HepG2 (cell line): ENCODE measurements at regions not wholly inside any gene's neighbourhood (a gene's known extent, or its start where the extent isn't known, plus 50 kb on each side); places are given as distances from the start of the nearest gene placed in this dataset.

ENCODE experiments used
- BRCA1 ChIP-seq: sonication (generic); formaldehyde crosslinking; IDR thresholded peaks from 2 replicates; pipeline ENCODE4 v1.4.0; 2020; ENCODE audit warnings: missing genetic modification reagents
- CBX1 ChIP-seq: IDR thresholded peaks from one replicate; pipeline ENCODE4 v1.6.1; 2016; ENCODE audit warnings: antibody characterized with exemption, low read depth
- CEBPG ChIP-seq: IDR thresholded peaks from 2 replicates; pipeline ENCODE4 v1.6.1; 2016
- CHD2 ChIP-seq: IDR thresholded peaks from 2 replicates; pipeline ENCODE4 v1.6.1; 2011; ENCODE audit warnings: low read depth, low read length, improper control_type of control experiment
- E2F5 ChIP-seq: sonication (generic); formaldehyde crosslinking; conservative IDR thresholded peaks from 2 replicates; pipeline ENCODE4 v1.4.0; 2020; ENCODE audit warnings: missing genetic modification reagents
- GABPB1 ChIP-seq: IDR thresholded peaks from 2 replicates; pipeline ENCODE4 v1.6.1; 2016; ENCODE audit warnings: mild to moderate bottlenecking, missing genetic modification reagents, moderate library complexity, missing compliant biosample characterization
- MXD3 ChIP-seq: IDR thresholded peaks from 2 replicates; pipeline ENCODE4 v1.6.1; 2016; ENCODE audit warnings: mild to moderate bottlenecking, missing biosample characterization, missing genetic modification reagents
- PBX3 ChIP-seq: sonication (generic); formaldehyde crosslinking; IDR thresholded peaks from 2 replicates; pipeline ENCODE4 v1.8.1; 2023; ENCODE audit warnings: missing genetic modification reagents, inconsistent platforms, borderline replicate concordance
- PHF5A ChIP-seq: IDR thresholded peaks from one replicate; pipeline ENCODE4 v1.6.1; 2018; ENCODE audit warnings: low read depth, missing genetic modification reagents; ENCODE audit not compliant: unreplicated experiment
- POLR2AphosphoS5 ChIP-seq: IDR thresholded peaks from 2 replicates; pipeline ENCODE4 v1.6.1; 2012; ENCODE audit warnings: low read depth, low read length
- RBM39 ChIP-seq: fragments of 200-400 bp; formaldehyde crosslinking; IDR thresholded peaks from one replicate; pipeline ENCODE4 v1.6.1; 2018; ENCODE audit warnings: antibody characterized with exemption, mild to moderate bottlenecking, low read depth, low read length; ENCODE audit not compliant: poor library complexity, severe bottlenecking
- RFX1 ChIP-seq: fragments of 450-650 bp; IDR thresholded peaks from 2 replicates; pipeline ENCODE4 v1.6.1; 2017
- SATB2 ChIP-seq: sonication (generic); formaldehyde crosslinking; IDR thresholded peaks from 2 replicates; pipeline ENCODE4 v1.5.0; 2020; ENCODE audit warnings: missing genetic modification reagents
- SIN3A ChIP-seq: IDR thresholded peaks from 2 replicates; pipeline ENCODE4 v1.6.1; 2011; ENCODE audit warnings: low read depth, mild to moderate bottlenecking, control low read depth, low read length, borderline replicate concordance
- SUZ12 ChIP-seq: fragments of 150-350 bp; IDR thresholded peaks from 2 replicates; pipeline ENCODE4 v1.6.1; 2014; ENCODE audit warnings: low read depth, low read length
- WIZ ChIP-seq: sonication (generic); formaldehyde crosslinking; IDR thresholded peaks from 2 replicates; pipeline ENCODE4 v1.5.1; 2020; ENCODE audit warnings: mild to moderate bottlenecking, missing genetic modification reagents
- ZBTB20 ChIP-seq: sonication (generic); formaldehyde crosslinking; IDR thresholded peaks from 2 replicates; pipeline ENCODE4 v1.8.1; 2023; ENCODE audit warnings: missing genetic modification reagents, low read depth, mild to moderate bottlenecking, borderline replicate concordance
- ZKSCAN8 ChIP-seq: IDR thresholded peaks from 2 replicates; pipeline ENCODE4 v1.6.1; 2016; ENCODE audit warnings: borderline replicate concordance, missing genetic modification reagents, missing compliant biosample characterization
- ZNF101 ChIP-seq: sonication (generic); formaldehyde crosslinking; IDR thresholded peaks from 2 replicates; pipeline ENCODE4 v1.4.0; 2020; ENCODE audit warnings: mild to moderate bottlenecking, low read depth, missing genetic modification reagents, borderline replicate concordance
- ZNF343 ChIP-seq: sonication (generic); formaldehyde crosslinking; IDR thresholded peaks from 2 replicates; pipeline ENCODE4 v1.4.0; 2020; ENCODE audit warnings: mild to moderate bottlenecking, missing genetic modification reagents
- ZNF569 ChIP-seq: sonication (generic); formaldehyde crosslinking; IDR thresholded peaks from 2 replicates; pipeline ENCODE4 v1.5.0; 2020; ENCODE audit warnings: mild to moderate bottlenecking, missing genetic modification reagents, moderate library complexity, borderline replicate concordance
- ZNF572 ChIP-seq: sonication (generic); formaldehyde crosslinking; IDR thresholded peaks from 2 replicates; pipeline ENCODE4 v1.5.1; 2020; ENCODE audit warnings: mild to moderate bottlenecking, missing genetic modification reagents
- ZNF724P ChIP-seq: sonication (generic); formaldehyde crosslinking; IDR thresholded peaks from 2 replicates; pipeline ENCODE4 v1.8.0; 2022; ENCODE audit warnings: missing genetic modification reagents, borderline replicate concordance
- ZNF749 ChIP-seq: sonication (generic); formaldehyde crosslinking; IDR thresholded peaks from 2 replicates; pipeline ENCODE4 v1.8.0; 2022; ENCODE audit warnings: mild to moderate bottlenecking, missing genetic modification reagents, moderate library complexity, borderline replicate concordance

GRCh38 chr5:92944903-92945604, 636.0 kb downstream of the NR2F1-AS1 start (continued):
- TF ChIP-seq GABPB1: no peak
- no peak for TF ChIP-seq ZNF724P
- TF ChIP-seq ZBTB20: peak; percentile 83
- TF ChIP-seq POLR2AphosphoS5: no peak; the same call in 1 of the 2 replicates
- no peak for TF ChIP-seq ZNF572 (CRISPR knock-in tag)
- TF ChIP-seq ZNF749 (CRISPR knock-in tag): no peak
- peak; percentile 85 for TF ChIP-seq CEBPG
- TF ChIP-seq E2F5 (CRISPR knock-in tag): no peak
- peak; percentile 84 for TF ChIP-seq PHF5A (CRISPR knock-in tag)
- TF ChIP-seq ZKSCAN8 (CRISPR knock-in tag): peak; percentile 82
- no peak for TF ChIP-seq SATB2 (CRISPR knock-in tag)
- TF ChIP-seq MXD3 (CRISPR knock-in tag): no peak
- no peak for TF ChIP-seq SUZ12
- no peak for TF ChIP-seq BRCA1
- TF ChIP-seq RFX1: no peak
- TF ChIP-seq RBM39: no peak
- no peak for TF ChIP-seq PBX3 (CRISPR knock-in tag)
- no peak for TF ChIP-seq WIZ (CRISPR knock-in tag)
- TF ChIP-seq CBX1: no peak
- no peak for TF ChIP-seq ZNF569
- TF ChIP-seq ZNF343: no peak
- TF ChIP-seq CHD2: no peak
- TF ChIP-seq ZNF101 (CRISPR knock-in tag): no peak
- TF ChIP-seq SIN3A: no peak
